Lower leg skin (tissue), 3 donors: ENCODE measurements at regions not wholly inside any gene's neighbourhood (a gene's known extent, or its start where the extent isn't known, plus 50 kb on each side); places are given as distances from the start of the nearest gene placed in this dataset.

Experiments
- CTCF ChIP-seq, 3 donors: fragments of 450-650 bp; IDR thresholded peaks; one replicate each; pipeline ENCODE4 v1.5.1; 2016; ENCODE audit warnings: antibody characterized with exemption in 3 of 3, mild to moderate bottlenecking in 3 of 3, moderate library complexity in 2 of 3
- POLR2A ChIP-seq, 2 donors: fragments of 450-650 bp; IDR thresholded peaks; one replicate each; pipeline ENCODE4 v1.6.1; 2016 to 2017; ENCODE audit warnings: antibody characterized with exemption in 2 of 2, mild to moderate bottlenecking in 1 of 2, moderate library complexity in 1 of 2

- TF ChIP-seq POLR2A (IDR thresholded peaks at IDR 0.05) (no peak), CTCF (IDR thresholded peaks at IDR 0.05) (no peak)
These were observed 309.7 kb upstream of the SULF2 start for GRCh38 chr20:48094944-48095343.
